ENCODE measurements at regions not wholly inside any gene's neighbourhood (a gene's known extent, or its start where the extent isn't known, plus 50 kb on each side); places are given as distances from the start of the nearest gene placed in this dataset.

DNA sequence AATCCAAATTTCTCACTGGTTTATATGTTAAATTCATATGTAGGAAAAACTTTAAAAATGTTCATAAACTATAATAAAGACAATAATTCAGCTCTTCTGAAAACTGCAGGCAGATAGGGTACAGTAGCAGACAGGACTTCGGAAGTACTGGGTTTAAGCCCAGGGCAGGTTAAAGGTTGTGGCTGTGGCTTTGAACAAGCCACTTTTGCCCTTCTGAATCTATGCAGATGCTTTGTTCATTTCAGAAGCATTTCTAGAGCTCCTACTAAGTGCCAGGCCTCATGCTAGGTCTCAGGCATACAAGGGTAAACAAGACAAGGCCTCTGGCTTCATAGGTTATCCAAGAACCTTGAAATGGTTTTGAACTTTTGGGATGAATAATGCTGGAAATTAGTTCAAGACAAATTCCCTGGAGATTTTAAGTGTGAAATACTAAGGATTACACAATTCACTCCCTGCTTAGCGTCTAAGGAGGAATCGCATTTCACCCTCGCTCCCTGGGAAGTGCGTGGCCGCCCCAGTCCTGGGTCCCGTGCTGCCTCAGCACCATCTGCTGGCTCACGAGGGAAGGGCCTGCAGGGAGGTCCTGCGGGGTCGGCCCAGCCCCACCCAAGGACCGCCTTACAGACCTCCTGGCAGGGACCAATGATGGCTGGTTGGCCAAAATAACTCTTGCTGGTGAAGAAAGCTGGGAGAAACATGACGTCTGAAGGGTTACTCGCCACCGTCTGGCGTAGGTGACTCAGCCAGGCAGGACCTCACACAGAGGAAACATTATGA, 67.7 kb upstream of the L3MBTL4 start (continued):
- no peak for TF ChIP-seq CBX2 (IDR thresholded peaks at IDR 0.05; ENCODE audit: low read depth, low read length)
- no peak for TF ChIP-seq CBX2 (CRISPR knock-in tag; IDR thresholded peaks at IDR 0.05; ENCODE audit: low read depth)
- no peak for TF ChIP-seq CBFB (CRISPR knock-in tag; IDR thresholded peaks at IDR 0.05)
- peak; percentile 50; the same call in 1 of the 2 replicates for TF ChIP-seq ZNF788 (CRISPR knock-in tag; IDR thresholded peaks at IDR 0.05; ENCODE audit: borderline replicate concordance)
- TF ChIP-seq IKZF5 (CRISPR knock-in tag; IDR thresholded peaks at IDR 0.05): no peak
- no peak for TF ChIP-seq SP5 (CRISPR knock-in tag; IDR thresholded peaks at IDR 0.05; ENCODE audit: borderline replicate concordance, low read depth)
- 0 out of 2 replicates have a peak, but pooled peaks have one; percentile 12 for TF ChIP-seq SAP130 (CRISPR knock-in tag; IDR thresholded peaks at IDR 0.05; ENCODE audit: low read depth)
- TF ChIP-seq, protein P1, sequence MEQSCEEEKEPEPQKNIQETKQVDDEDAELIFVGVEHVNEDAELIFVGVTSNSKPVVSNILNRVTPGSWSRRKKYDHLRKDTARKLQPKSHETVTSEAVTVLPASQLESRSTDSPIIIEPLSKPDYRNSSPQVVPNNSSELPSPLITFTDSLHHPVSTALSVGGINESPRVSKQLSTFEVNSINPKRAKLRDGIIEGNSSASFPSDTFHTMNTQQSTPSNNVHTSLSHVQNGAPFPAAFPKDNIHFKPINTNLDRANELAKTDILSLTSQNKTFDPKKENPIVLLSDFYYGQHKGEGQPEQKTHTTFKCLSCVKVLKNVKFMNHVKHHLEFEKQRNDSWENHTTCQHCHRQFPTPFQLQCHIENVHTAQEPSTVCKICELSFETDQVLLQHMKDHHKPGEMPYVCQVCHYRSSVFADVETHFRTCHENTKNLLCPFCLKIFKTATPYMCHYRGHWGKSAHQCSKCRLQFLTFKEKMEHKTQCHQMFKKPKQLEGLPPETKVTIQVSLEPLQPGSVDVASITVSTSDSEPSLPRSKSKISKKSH (CRISPR knock-in tag; IDR thresholded peaks at IDR 0.05; ENCODE audit: borderline replicate concordance): 0 out of 2 replicates have a peak, but pooled peaks have one; percentile 63
- no peak for TF ChIP-seq ZNF841 (CRISPR knock-in tag; IDR thresholded peaks at IDR 0.05; ENCODE audit: borderline replicate concordance)
- TF ChIP-seq, protein P2, sequence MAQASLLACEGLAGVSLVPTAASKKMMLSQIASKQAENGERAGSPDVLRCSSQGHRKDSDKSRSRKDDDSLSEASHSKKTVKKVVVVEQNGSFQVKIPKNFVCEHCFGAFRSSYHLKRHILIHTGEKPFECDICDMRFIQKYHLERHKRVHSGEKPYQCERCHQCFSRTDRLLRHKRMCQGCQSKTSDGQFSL (CRISPR knock-in tag; IDR thresholded peaks at IDR 0.05): no peak
- no peak for TF ChIP-seq LCORL (IDR thresholded peaks at IDR 0.05)
- peak; percentile 57; the same call in 1 of the 2 replicates for TF ChIP-seq LCORL (CRISPR knock-in tag; IDR thresholded peaks at IDR 0.05)
- no peak for TF ChIP-seq MAFK (conservative IDR thresholded peaks at IDR 0.05 in 1 of 2, IDR thresholded peaks at IDR 0.05 in 1 of 2; ENCODE audit: low read length in 2 of 2)
- TF ChIP-seq ZNF713 (CRISPR knock-in tag; IDR thresholded peaks at IDR 0.05): no peak
- 0 out of 2 replicates have a peak, but pooled peaks have one; percentile 54 for TF ChIP-seq ZNF451 (CRISPR knock-in tag; IDR thresholded peaks at IDR 0.05)
- no peak for TF ChIP-seq ZNF362 (CRISPR knock-in tag; IDR thresholded peaks at IDR 0.05; ENCODE audit: borderline replicate concordance)
- TF ChIP-seq, protein P3, sequence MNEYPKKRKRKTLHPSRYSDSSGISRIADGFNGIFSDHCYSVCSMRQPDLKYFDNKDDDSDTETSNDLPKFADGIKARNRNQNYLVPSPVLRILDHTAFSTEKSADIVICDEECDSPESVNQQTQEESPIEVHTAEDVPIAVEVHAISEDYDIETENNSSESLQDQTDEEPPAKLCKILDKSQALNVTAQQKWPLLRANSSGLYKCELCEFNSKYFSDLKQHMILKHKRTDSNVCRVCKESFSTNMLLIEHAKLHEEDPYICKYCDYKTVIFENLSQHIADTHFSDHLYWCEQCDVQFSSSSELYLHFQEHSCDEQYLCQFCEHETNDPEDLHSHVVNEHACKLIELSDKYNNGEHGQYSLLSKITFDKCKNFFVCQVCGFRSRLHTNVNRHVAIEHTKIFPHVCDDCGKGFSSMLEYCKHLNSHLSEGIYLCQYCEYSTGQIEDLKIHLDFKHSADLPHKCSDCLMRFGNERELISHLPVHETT (CRISPR knock-in tag; conservative IDR thresholded peaks at IDR 0.05): no peak
- no peak for TF ChIP-seq ZNF674 (CRISPR knock-in tag; IDR thresholded peaks at IDR 0.05; ENCODE audit: low read depth)
- no peak for TF ChIP-seq NR2F2 (IDR thresholded peaks at IDR 0.05; ENCODE audit: borderline replicate concordance, low read depth)
- TF ChIP-seq GABPB1 (CRISPR knock-in tag; IDR thresholded peaks at IDR 0.05): peak; percentile 42
- TF ChIP-seq ZBTB43 (CRISPR knock-in tag; conservative IDR thresholded peaks at IDR 0.05): no peak
